HepG2 (cell line): ENCODE measurements at regions not wholly inside any gene's neighbourhood (a gene's known extent, or its start where the extent isn't known, plus 50 kb on each side); places are given as distances from the start of the nearest gene placed in this dataset.

Experiments
- ATAC-seq: fragments of 200-7000 bp; cut with Tn5 transposase; 3 replicates; pipeline ENCODE4 v1.9.1; 2020; ENCODE audit warnings: mild to moderate bottlenecking, moderate library complexity
- BruUV-seq: library from RNA; stranded (reverse); fragments of 400-500 nt; replicated peaks from 2 replicates; lab custom pipeline; 2021; lab: Mats Ljungman, UMichigan
- CTCF ChIA-PET: fragments of 300-600 bp; formaldehyde crosslinking; extraction: SDS; loops from one replicate; lab custom pipeline; 2021; ENCODE audit warnings: low total read pairs, inconsistent platforms, low intra/inter-chr PET ratio; lab: Yijun Ruan, JAX
- POLR2A ChIA-PET: fragments of 350-600 bp; sonication (Branson Sonifier 250); formaldehyde crosslinking; loops from one replicate; lab custom pipeline; 2020; ENCODE audit warnings: antibody characterized with exemption, inconsistent platforms; lab: Yijun Ruan, JAX
- DNase-seq: peaks from one replicate; pipeline ENCODE4 v3.0.0-alpha.2; 2015; ENCODE audit warnings: low spot score
- FAIRE-seq: peaks from 3 replicates; lab custom pipeline; 2011; peaks lifted over from hg19 to GRCh38; lab: Jason Lieb, UNC
- H2AFZ ChIP-seq: one replicate; pipeline ENCODE4 v1.6.1; 2011; ENCODE audit warnings: low read length, inconsistent platforms
- H3K27ac ChIP-seq: fragments of 300-600 bp; 3 replicates; pipeline ENCODE4 v1.8.0; 2011; ENCODE audit warnings: mixed run types, mild to moderate bottlenecking, mixed read lengths, low read length, inconsistent platforms; ENCODE audit not compliant: insufficient read depth; ENCODE audit errors: extremely low read length
- H3K27me3 ChIP-seq, 2 experiments: fragments of 200-600 bp in 1 of 2; 2 replicates in 1 of 2; 3 replicates in 1 of 2; pipeline versions ENCODE4 v1.6.0 to v1.8.0; 2011; ENCODE audit warnings: low read length in 2 of 2, mild to moderate bottlenecking in 2 of 2, moderate library complexity in 2 of 2, inconsistent platforms in 1 of 2; ENCODE audit not compliant: insufficient read depth in 2 of 2, control insufficient read depth in 1 of 2
- H3K36me3 ChIP-seq, 2 experiments: fragments of 200-600 bp in 1 of 2; replicated peaks in 1 of 2; 2 replicates in 1 of 2; 3 replicates in 1 of 2; pipeline versions ENCODE4 v1.5.1 to v1.8.0; 2011; ENCODE audit warnings: low read length in 2 of 2, inconsistent platforms in 1 of 2; ENCODE audit not compliant: insufficient read depth in 2 of 2, control insufficient read depth in 1 of 2
- H3K4me1 ChIP-seq: 2 replicates; pipeline ENCODE4 v1.5.1; 2012; ENCODE audit warnings: low read length, inconsistent platforms; ENCODE audit not compliant: insufficient read depth
- H3K4me2 ChIP-seq: 2 replicates; pipeline ENCODE4 v1.6.0; 2011; ENCODE audit warnings: low read depth, low read length, inconsistent platforms
- H3K4me3 ChIP-seq, 3 experiments: fragments of 200-600 bp in 1 of 3; sonication (generic), shearing (Covaris generic) in 1 of 3; replicated peaks in 1 of 3; 2 replicates each; pipeline ENCODE4 v1.5.1; 2011 to 2016; ENCODE audit warnings: low read length in 3 of 3, inconsistent platforms in 2 of 3, low read depth in 2 of 3, mild to moderate bottlenecking in 2 of 3, control low read depth in 1 of 3, mixed read lengths in 1 of 3; ENCODE audit not compliant: insufficient read depth in 1 of 3
- H3K79me2 ChIP-seq: one replicate; pipeline ENCODE4 v1.6.1; 2011; ENCODE audit warnings: low read length, inconsistent platforms; ENCODE audit not compliant: insufficient read depth
- H3K9ac ChIP-seq: 2 replicates; pipeline ENCODE4 v1.6.0; 2011; ENCODE audit warnings: mild to moderate bottlenecking, low read depth, low read length, inconsistent platforms; ENCODE audit not compliant: insufficient read depth
- H3K9me3 ChIP-seq: 2 replicates; pipeline ENCODE4 v1.5.1; 2012; ENCODE audit warnings: mild to moderate bottlenecking, low read length
- H4K20me1 ChIP-seq: 2 replicates; pipeline ENCODE4 v1.6.0; 2011; ENCODE audit warnings: inconsistent platforms, mild to moderate bottlenecking, low read length, moderate library complexity; ENCODE audit not compliant: insufficient read depth
- ATF7 ChIP-seq, 2 experiments: fragments of 450-650 bp in 1 of 2; sonication (generic) in 1 of 2; formaldehyde crosslinking in 1 of 2; IDR thresholded peaks; 2 replicates each; pipeline versions ENCODE4 v1.4.0 to v1.6.1; 2016 to 2020; ENCODE audit warnings: antibody characterized with exemption in 1 of 2, mild to moderate bottlenecking in 1 of 2, missing genetic modification reagents in 1 of 2
- CREB1 ChIP-seq, 2 experiments: fragments of 450-650 bp in 1 of 2; IDR thresholded peaks; 2 replicates each; pipeline ENCODE4 v1.6.1; 2016 to 2017; ENCODE audit warnings: control low read depth in 1 of 2, mild to moderate bottlenecking in 1 of 2, missing compliant biosample characterization in 1 of 2, missing genetic modification characterization in 1 of 2
- DMAP1 ChIP-seq: IDR thresholded peaks from 2 replicates; pipeline ENCODE4 v1.6.1; 2016
- HOXA3 ChIP-seq: sonication (generic); formaldehyde crosslinking; IDR thresholded peaks from 2 replicates; pipeline ENCODE4 v1.5.0; 2020; ENCODE audit warnings: missing genetic modification reagents
- MNT ChIP-seq: fragments of 450-650 bp; IDR thresholded peaks from 2 replicates; pipeline ENCODE4 v1.6.1; 2016
- SMARCC2 ChIP-seq: fragments of 450-650 bp; IDR thresholded peaks from 2 replicates; pipeline ENCODE4 v1.6.1; 2017; ENCODE audit warnings: antibody characterized with exemption, mild to moderate bottlenecking
- XRCC5 ChIP-seq: fragments of 200-400 bp; formaldehyde crosslinking; optimal IDR thresholded peaks from 2 replicates; pipeline ENCODE3; 2017; ENCODE audit warnings: mild to moderate bottlenecking, low read length
- WGBS: methylation state at CpG from one replicate; pipeline ENCODE4 v1.1.6; 2017; ENCODE audit warnings: low lambda C conversion rate; 5-methylcytosine and 5-hydroxymethylcytosine counted together
- in situ Hi-C: cut with HindIII; loops from 2 replicates; pipeline ENCODE4 v1.10.0; 2017; ENCODE audit warnings: low pct_unique_long_range_greater_than_20kb; ENCODE audit not compliant: extremely low pct_ligation_motif_present
- intact Hi-C: fragments of 100-400 bp; cut with micrococcal nuclease; formaldehyde crosslinking; loops from one replicate; pipeline ENCODE4 v1.10.0; 2022; ENCODE audit not compliant: unreplicated experiment
- TF ChIP-seq, protein P1 (sequence below): sonication (generic); formaldehyde crosslinking; IDR thresholded peaks from 2 replicates; pipeline ENCODE4 v1.4.0; 2020; ENCODE audit warnings: missing genetic modification reagents

DNA sequence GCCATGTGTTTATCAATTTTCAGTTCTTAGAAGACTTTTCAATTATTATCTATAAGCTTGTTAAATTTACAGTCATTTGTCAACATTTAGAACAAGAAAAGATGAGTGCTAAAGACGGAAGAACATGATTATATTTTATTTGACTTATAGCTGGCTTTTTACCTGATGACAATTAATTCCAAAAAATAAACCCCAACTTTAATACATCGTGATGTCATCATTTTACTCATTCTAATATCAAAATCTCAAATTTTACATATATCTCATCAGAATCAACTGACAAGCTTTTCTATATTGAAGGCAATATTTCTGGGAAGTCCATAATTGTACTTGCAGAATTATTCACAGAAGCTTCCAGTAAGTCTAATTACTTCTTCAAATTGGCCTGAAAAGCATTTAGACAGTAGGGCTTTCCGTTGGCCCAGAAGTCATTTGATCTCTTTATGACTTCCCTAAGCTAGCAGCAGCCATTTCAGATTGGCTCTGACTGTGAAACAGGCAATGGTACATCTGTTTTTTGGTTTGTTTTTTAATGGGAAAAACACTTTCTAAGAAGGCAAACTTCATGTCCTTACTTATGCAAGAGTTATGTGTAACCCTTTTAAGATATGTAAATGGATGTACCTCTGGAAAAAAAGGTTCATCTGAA lies 234.7 kb upstream of the PLSCR5 start:
- Histone ChIP-seq H3K79me2 (no peaks in the 10 kb centered on the region), H3K9ac (no peak overlapping the region), H3K27me3 (no peaks in the 10 kb centered on the region), H3K4me1 (no peaks in the 10 kb centered on the region), H3K36me3 (no peaks in the 10 kb centered on the region), H2AFZ (no peak overlapping the region), H3K27ac (no peak overlapping the region), H3K4me2 (no peak overlapping the region), H3K9me3 (no peaks in the 10 kb centered on the region), H4K20me1 (no peaks in the 10 kb centered on the region), H3K4me3 (no peak overlapping the region)
- in situ Hi-C loops, result no loop called here
- POLR2A ChIA-PET, result no interaction called here
- intact Hi-C loops, result no loop called here
- TF ChIP-seq DMAP1 (CRISPR knock-in tag), result no peak
- TF ChIP-seq SMARCC2, result no peak
- no peak for TF ChIP-seq XRCC5
- TF ChIP-seq, protein P1, sequence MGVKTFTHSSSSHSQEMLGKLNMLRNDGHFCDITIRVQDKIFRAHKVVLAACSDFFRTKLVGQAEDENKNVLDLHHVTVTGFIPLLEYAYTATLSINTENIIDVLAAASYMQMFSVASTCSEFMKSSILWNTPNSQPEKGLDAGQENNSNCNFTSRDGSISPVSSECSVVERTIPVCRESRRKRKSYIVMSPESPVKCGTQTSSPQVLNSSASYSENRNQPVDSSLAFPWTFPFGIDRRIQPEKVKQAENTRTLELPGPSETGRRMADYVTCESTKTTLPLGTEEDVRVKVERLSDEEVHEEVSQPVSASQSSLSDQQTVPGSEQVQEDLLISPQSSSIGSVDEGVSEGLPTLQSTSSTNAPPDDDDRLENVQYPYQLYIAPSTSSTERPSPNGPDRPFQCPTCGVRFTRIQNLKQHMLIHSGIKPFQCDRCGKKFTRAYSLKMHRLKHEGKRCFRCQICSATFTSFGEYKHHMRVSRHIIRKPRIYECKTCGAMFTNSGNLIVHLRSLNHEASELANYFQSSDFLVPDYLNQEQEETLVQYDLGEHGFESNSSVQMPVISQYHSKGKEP (CRISPR knock-in tag), result no peak
- peak; percentile 69 for TF ChIP-seq CREB1 (IDR thresholded peaks at IDR 0.05)
- no peak for TF ChIP-seq CREB1 (CRISPR knock-in tag; IDR thresholded peaks at IDR 0.05)
- TF ChIP-seq ATF7 (IDR thresholded peaks at IDR 0.05), result peak; percentile 71
- no peak for TF ChIP-seq ATF7 (CRISPR knock-in tag; IDR thresholded peaks at IDR 0.05)
- TF ChIP-seq MNT, result no peak
- TF ChIP-seq HOXA3, result no peak
- CTCF ChIA-PET, result no interaction called here
- ATAC-seq (no peak), DNase-seq (no peak), FAIRE-seq (no peak)
- no TSS peak for BruUV-seq
- 2% methylated on average over 3 of the region's 3 CpGs for WGBS
